ENCODE measurements at regions not wholly inside any gene's neighbourhood (a gene's known extent, or its start where the extent isn't known, plus 50 kb on each side); places are given as distances from the start of the nearest gene placed in this dataset.

DNA sequence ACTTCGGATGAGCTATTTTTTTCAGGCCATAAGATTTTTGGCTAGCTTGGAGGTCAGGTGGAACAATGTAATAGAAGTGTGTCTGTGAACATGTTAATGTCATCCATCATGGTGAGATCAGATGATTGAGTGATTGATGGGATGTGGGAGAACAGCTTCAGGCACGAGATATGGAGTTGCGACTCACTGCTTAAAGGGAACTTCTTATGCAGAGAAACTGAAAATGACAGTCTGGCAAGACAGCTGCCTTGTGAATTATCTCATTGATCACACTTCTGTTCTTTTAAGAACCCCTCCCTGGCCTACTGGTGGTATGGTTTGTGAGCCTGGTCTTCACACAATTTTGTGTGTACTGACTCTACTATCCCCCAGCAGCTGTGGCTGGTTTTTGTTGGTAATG is 96.0 kb downstream of the OLFM4 start:
- H2AFZ ChIP-seq (replicated peaks): no peak overlapping the region
- no peak overlapping the region for H3K9ac ChIP-seq
- no peaks in the 10 kb centered on the region for H3K36me3 Mint-ChIP-seq
- H3K36me3 ChIP-seq: no peaks in the 10 kb centered on the region
- TF ChIP-seq EZH2 (IDR thresholded peaks at IDR 0.05) (no peak), EZH2phosphoT487 (IDR thresholded peaks at IDR 0.05) (no peak)
- TF ChIP-seq, protein P1, sequence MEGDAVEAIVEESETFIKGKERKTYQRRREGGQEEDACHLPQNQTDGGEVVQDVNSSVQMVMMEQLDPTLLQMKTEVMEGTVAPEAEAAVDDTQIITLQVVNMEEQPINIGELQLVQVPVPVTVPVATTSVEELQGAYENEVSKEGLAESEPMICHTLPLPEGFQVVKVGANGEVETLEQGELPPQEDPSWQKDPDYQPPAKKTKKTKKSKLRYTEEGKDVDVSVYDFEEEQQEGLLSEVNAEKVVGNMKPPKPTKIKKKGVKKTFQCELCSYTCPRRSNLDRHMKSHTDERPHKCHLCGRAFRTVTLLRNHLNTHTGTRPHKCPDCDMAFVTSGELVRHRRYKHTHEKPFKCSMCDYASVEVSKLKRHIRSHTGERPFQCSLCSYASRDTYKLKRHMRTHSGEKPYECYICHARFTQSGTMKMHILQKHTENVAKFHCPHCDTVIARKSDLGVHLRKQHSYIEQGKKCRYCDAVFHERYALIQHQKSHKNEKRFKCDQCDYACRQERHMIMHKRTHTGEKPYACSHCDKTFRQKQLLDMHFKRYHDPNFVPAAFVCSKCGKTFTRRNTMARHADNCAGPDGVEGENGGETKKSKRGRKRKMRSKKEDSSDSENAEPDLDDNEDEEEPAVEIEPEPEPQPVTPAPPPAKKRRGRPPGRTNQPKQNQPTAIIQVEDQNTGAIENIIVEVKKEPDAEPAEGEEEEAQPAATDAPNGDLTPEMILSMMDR (IDR thresholded peaks at IDR 0.05): no peak
- H3K4me2 ChIP-seq: no peak overlapping the region
- H3K27ac Mint-ChIP-seq: no peak overlapping the region
- H3K27me3 Mint-ChIP-seq (ENCODE audit: insufficient read depth, low read depth): peaks cover under 1% of the 10 kb centered on the region
- H3K79me2 ChIP-seq (ENCODE audit: low read depth): no peaks in the 10 kb centered on the region
- no peak for DNase-seq (ENCODE audit: low spot score)
- no peak overlapping the region for H3K4me3 ChIP-seq
- peaks cover 13% of the 10 kb centered on the region for H3F3A ChIP-seq (ENCODE audit: low read depth)
- H3K27me3 ChIP-seq: no peaks in the 10 kb centered on the region
- no peaks in the 10 kb centered on the region for H3K9me3 ChIP-seq (ENCODE audit: low read depth)
- H3K9me3 Mint-ChIP-seq: no peaks in the 10 kb centered on the region
- peaks cover 18% of the 10 kb centered on the region for H3K4me1 Mint-ChIP-seq
- H3K4me1 ChIP-seq: peaks cover 23% of the 10 kb centered on the region
- no peak overlapping the region for H3K27ac ChIP-seq
- no peaks in the 10 kb centered on the region for H4K20me1 ChIP-seq (ENCODE audit: low read depth)
- no peak overlapping the region for H3K4me3 Mint-ChIP-seq

DNA sequence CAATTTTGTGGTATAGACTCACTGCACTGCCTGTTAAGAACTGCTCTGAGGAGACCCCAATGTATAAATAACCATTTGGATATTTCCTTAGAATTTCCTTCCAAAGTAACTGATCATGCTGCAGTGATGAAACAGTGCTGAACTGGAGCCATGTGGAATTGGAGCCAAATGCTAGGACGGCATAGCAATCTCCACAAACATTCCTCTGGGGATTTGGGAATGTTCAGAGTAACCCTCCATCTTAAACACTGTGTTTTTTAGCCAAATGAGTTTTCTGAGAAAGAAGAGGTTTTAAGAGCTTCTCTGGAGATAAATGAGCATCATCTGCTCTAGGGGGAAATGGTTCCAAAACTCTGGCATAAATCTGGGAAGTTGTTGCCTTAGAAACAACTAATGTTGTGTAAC is 98.2 kb downstream of the OLFM4 start:
- no peaks in the 10 kb centered on the region for H3K9me3 ChIP-seq (ENCODE audit: low read depth)
- H3F3A ChIP-seq (ENCODE audit: low read depth): peaks cover 1% of the 10 kb centered on the region
- H3K79me2 ChIP-seq (ENCODE audit: low read depth): no peaks in the 10 kb centered on the region
- H3K4me3 ChIP-seq: no peak overlapping the region
- no peaks in the 10 kb centered on the region for H3K36me3 ChIP-seq
- Mint-ChIP-seq H3K27ac (no peak overlapping the region), H3K4me3 (no peak overlapping the region), H3K27me3 (ENCODE audit: insufficient read depth, low read depth) (peaks cover 2% of the 10 kb centered on the region), H3K4me1 (peaks cover 7% of the 10 kb centered on the region), H3K36me3 (no peaks in the 10 kb centered on the region), H3K9me3 (no peaks in the 10 kb centered on the region)
- no peaks in the 10 kb centered on the region for H3K27me3 ChIP-seq
- TF ChIP-seq EZH2 (IDR thresholded peaks at IDR 0.05): no peak
- TF ChIP-seq EZH2phosphoT487 (IDR thresholded peaks at IDR 0.05): no peak
- TF ChIP-seq, protein P1 (IDR thresholded peaks at IDR 0.05): no peak
- no peak overlapping the region for H3K27ac ChIP-seq
- no peak overlapping the region for H3K9ac ChIP-seq
- no peak for DNase-seq (ENCODE audit: low spot score)
- peaks cover 10% of the 10 kb centered on the region for H3K4me1 ChIP-seq
- no peak overlapping the region for H3K4me2 ChIP-seq
- H4K20me1 ChIP-seq (ENCODE audit: low read depth): no peaks in the 10 kb centered on the region
- H2AFZ ChIP-seq (replicated peaks): no peak overlapping the region

DNA sequence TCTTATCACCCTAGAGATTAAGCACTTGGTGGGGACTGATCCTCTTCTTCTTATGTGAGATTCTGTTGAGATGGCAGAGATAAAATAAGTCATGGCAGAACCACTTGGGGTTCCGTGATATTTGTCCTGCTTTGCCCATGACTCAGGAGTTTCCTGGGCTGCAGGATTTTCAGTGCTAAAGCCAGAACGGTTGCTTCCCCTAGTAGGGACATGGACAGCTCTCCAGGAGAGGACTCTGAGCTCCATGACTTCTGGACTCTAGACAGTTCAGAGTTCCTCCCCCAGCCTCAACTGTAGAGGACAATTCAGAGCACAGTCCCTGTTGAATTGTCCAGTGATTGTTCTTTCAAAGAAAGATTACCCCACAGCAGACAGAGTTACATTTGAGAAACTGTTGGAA is 98.8 kb downstream of the OLFM4 start:
- TF ChIP-seq, protein P1 (IDR thresholded peaks at IDR 0.05): no peak
- no peak for TF ChIP-seq EZH2 (IDR thresholded peaks at IDR 0.05)
- no peak for TF ChIP-seq EZH2phosphoT487 (IDR thresholded peaks at IDR 0.05)
- Mint-ChIP-seq H3K27me3 (ENCODE audit: insufficient read depth, low read depth) (peaks cover 2% of the 10 kb centered on the region), H3K9me3 (no peaks in the 10 kb centered on the region), H3K27ac (no peak overlapping the region), H3K36me3 (no peaks in the 10 kb centered on the region), H3K4me3 (no peak overlapping the region), H3K4me1 (peaks cover 2% of the 10 kb centered on the region)
- Histone ChIP-seq H3K4me2 (no peak overlapping the region), H3K27me3 (no peaks in the 10 kb centered on the region), H3F3A (ENCODE audit: low read depth) (no peaks in the 10 kb centered on the region), H3K9ac (no peak overlapping the region), H3K9me3 (ENCODE audit: low read depth) (no peaks in the 10 kb centered on the region), H4K20me1 (ENCODE audit: low read depth) (no peaks in the 10 kb centered on the region), H2AFZ (replicated peaks) (no peak overlapping the region), H3K4me1 (peaks cover 5% of the 10 kb centered on the region), H3K4me3 (no peak overlapping the region), H3K36me3 (no peaks in the 10 kb centered on the region), H3K27ac (no peak overlapping the region), H3K79me2 (ENCODE audit: low read depth) (no peaks in the 10 kb centered on the region)
- DNase-seq (ENCODE audit: low spot score): no peak
